ENCODE measurements at regions not wholly inside any gene's neighbourhood (a gene's known extent, or its start where the extent isn't known, plus 50 kb on each side); places are given as distances from the start of the nearest gene placed in this dataset.

GRCh38 chr14:37970696-37971095 is 237.0 kb upstream of the SSTR1 start:
- TF ChIP-seq CTCF (tag by site-specific recombination; IDR thresholded peaks at IDR 0.05) = no peak
- no peak for TF ChIP-seq RBAK (tag by site-specific recombination; IDR thresholded peaks at IDR 0.05)
- no peak for TF ChIP-seq REST (tag by site-specific recombination; IDR thresholded peaks at IDR 0.05)
- no peak for TF ChIP-seq ZNF514 (tag by site-specific recombination; IDR thresholded peaks at IDR 0.05)
